HepG2 (cell line): ENCODE measurements at regions not wholly inside any gene's neighbourhood (a gene's known extent, or its start where the extent isn't known, plus 50 kb on each side); places are given as distances from the start of the nearest gene placed in this dataset.
A peak's percentile ranks its signal among the peaks of the same experiment; 100 is the strongest.

Source experiments
- ATAC-seq: fragments of 200-7000 bp; cut with Tn5 transposase; 3 replicates; pipeline ENCODE4 v1.9.1; 2020; ENCODE audit warnings: mild to moderate bottlenecking, moderate library complexity
- BruUV-seq: library from RNA; stranded (reverse); fragments of 400-500 nt; replicated peaks from 2 replicates; lab custom pipeline; 2021; lab: Mats Ljungman, UMichigan
- CTCF ChIA-PET: fragments of 300-600 bp; formaldehyde crosslinking; extraction: SDS; loops from one replicate; lab custom pipeline; 2021; ENCODE audit warnings: low total read pairs, inconsistent platforms, low intra/inter-chr PET ratio; lab: Yijun Ruan, JAX
- POLR2A ChIA-PET: fragments of 350-600 bp; sonication (Branson Sonifier 250); formaldehyde crosslinking; loops from one replicate; lab custom pipeline; 2020; ENCODE audit warnings: antibody characterized with exemption, inconsistent platforms; lab: Yijun Ruan, JAX
- DNase-seq: peaks from one replicate; pipeline ENCODE4 v3.0.0-alpha.2; 2015; ENCODE audit warnings: low spot score
- FAIRE-seq: peaks from 3 replicates; lab custom pipeline; 2011; peaks lifted over from hg19 to GRCh38; lab: Jason Lieb, UNC
- H2AFZ ChIP-seq: one replicate; pipeline ENCODE4 v1.6.1; 2011; ENCODE audit warnings: low read length, inconsistent platforms
- H3K27ac ChIP-seq: fragments of 300-600 bp; 3 replicates; pipeline ENCODE4 v1.8.0; 2011; ENCODE audit warnings: mixed run types, mild to moderate bottlenecking, mixed read lengths, low read length, inconsistent platforms; ENCODE audit not compliant: insufficient read depth; ENCODE audit errors: extremely low read length
- H3K27me3 ChIP-seq, 2 experiments: fragments of 200-600 bp in 1 of 2; 2 replicates in 1 of 2; 3 replicates in 1 of 2; pipeline versions ENCODE4 v1.6.0 to v1.8.0; 2011; ENCODE audit warnings: low read length in 2 of 2, mild to moderate bottlenecking in 2 of 2, moderate library complexity in 2 of 2, inconsistent platforms in 1 of 2; ENCODE audit not compliant: insufficient read depth in 2 of 2, control insufficient read depth in 1 of 2
- H3K36me3 ChIP-seq, 2 experiments: fragments of 200-600 bp in 1 of 2; replicated peaks in 1 of 2; 2 replicates in 1 of 2; 3 replicates in 1 of 2; pipeline versions ENCODE4 v1.5.1 to v1.8.0; 2011; ENCODE audit warnings: low read length in 2 of 2, inconsistent platforms in 1 of 2; ENCODE audit not compliant: insufficient read depth in 2 of 2, control insufficient read depth in 1 of 2
- H3K4me1 ChIP-seq: 2 replicates; pipeline ENCODE4 v1.5.1; 2012; ENCODE audit warnings: low read length, inconsistent platforms; ENCODE audit not compliant: insufficient read depth
- H3K4me2 ChIP-seq: 2 replicates; pipeline ENCODE4 v1.6.0; 2011; ENCODE audit warnings: low read depth, low read length, inconsistent platforms
- H3K4me3 ChIP-seq, 3 experiments: fragments of 200-600 bp in 1 of 3; sonication (generic), shearing (Covaris generic) in 1 of 3; replicated peaks in 1 of 3; 2 replicates each; pipeline ENCODE4 v1.5.1; 2011 to 2016; ENCODE audit warnings: low read length in 3 of 3, inconsistent platforms in 2 of 3, low read depth in 2 of 3, mild to moderate bottlenecking in 2 of 3, control low read depth in 1 of 3, mixed read lengths in 1 of 3; ENCODE audit not compliant: insufficient read depth in 1 of 3
- H3K79me2 ChIP-seq: one replicate; pipeline ENCODE4 v1.6.1; 2011; ENCODE audit warnings: low read length, inconsistent platforms; ENCODE audit not compliant: insufficient read depth
- H3K9ac ChIP-seq: 2 replicates; pipeline ENCODE4 v1.6.0; 2011; ENCODE audit warnings: mild to moderate bottlenecking, low read depth, low read length, inconsistent platforms; ENCODE audit not compliant: insufficient read depth
- H3K9me3 ChIP-seq: 2 replicates; pipeline ENCODE4 v1.5.1; 2012; ENCODE audit warnings: mild to moderate bottlenecking, low read length
- H4K20me1 ChIP-seq: 2 replicates; pipeline ENCODE4 v1.6.0; 2011; ENCODE audit warnings: inconsistent platforms, mild to moderate bottlenecking, low read length, moderate library complexity; ENCODE audit not compliant: insufficient read depth
- AFF4 ChIP-seq: sonication (generic); formaldehyde crosslinking; IDR thresholded peaks from 2 replicates; pipeline ENCODE4 v1.4.0; 2020; ENCODE audit warnings: missing genetic modification reagents
- CCAR2 ChIP-seq: fragments of 200-400 bp; formaldehyde crosslinking; optimal IDR thresholded peaks from 2 replicates; pipeline ENCODE3; 2018; ENCODE audit warnings: low read depth, mild to moderate bottlenecking, low read length, moderate library complexity
- HNRNPH1 ChIP-seq: fragments of 200-400 bp; formaldehyde crosslinking; optimal IDR thresholded peaks from 2 replicates; pipeline ENCODE3; 2017; ENCODE audit warnings: mild to moderate bottlenecking, low read depth, low read length
- NAIF1 ChIP-seq: sonication (generic); formaldehyde crosslinking; IDR thresholded peaks from 2 replicates; pipeline ENCODE4 v1.5.0; 2020; ENCODE audit warnings: mild to moderate bottlenecking, missing genetic modification reagents, borderline replicate concordance
- NR1H2 ChIP-seq: sonication (generic); formaldehyde crosslinking; IDR thresholded peaks from 2 replicates; pipeline ENCODE4 v1.8.1; 2022; ENCODE audit warnings: low read depth, missing genetic modification reagents, borderline replicate concordance
- PREB ChIP-seq: sonication (generic); formaldehyde crosslinking; IDR thresholded peaks from 2 replicates; pipeline ENCODE4 v1.4.0; 2020; ENCODE audit warnings: missing genetic modification reagents
- SMC3 ChIP-seq: IDR thresholded peaks from 2 replicates; pipeline ENCODE4 v1.6.1; 2011; ENCODE audit warnings: low read length, improper control_type of control experiment
- SMYD3 ChIP-seq: sonication (generic); formaldehyde crosslinking; IDR thresholded peaks from 2 replicates; pipeline ENCODE4 v1.8.1; 2023; ENCODE audit warnings: mild to moderate bottlenecking, missing genetic modification reagents
- SRSF4 ChIP-seq: fragments of 200-400 bp; formaldehyde crosslinking; IDR thresholded peaks from one replicate; pipeline ENCODE4 v1.6.1; 2018; ENCODE audit warnings: mild to moderate bottlenecking, low read depth, low read length, moderate library complexity; ENCODE audit not compliant: poor library complexity, severe bottlenecking
- TGIF2 ChIP-seq: IDR thresholded peaks from 2 replicates; pipeline ENCODE4 v1.6.1; 2016; ENCODE audit warnings: control low read depth, missing compliant biosample characterization
- THAP8 ChIP-seq: sonication (generic); formaldehyde crosslinking; IDR thresholded peaks from 2 replicates; pipeline ENCODE4 v1.5.1; 2020; ENCODE audit warnings: missing genetic modification reagents, mild to moderate bottlenecking, borderline replicate concordance
- ZNF101 ChIP-seq: sonication (generic); formaldehyde crosslinking; IDR thresholded peaks from 2 replicates; pipeline ENCODE4 v1.4.0; 2020; ENCODE audit warnings: mild to moderate bottlenecking, low read depth, missing genetic modification reagents, borderline replicate concordance
- ZNF33A ChIP-seq: sonication (generic); formaldehyde crosslinking; IDR thresholded peaks from 2 replicates; pipeline ENCODE4 v1.5.1; 2020; ENCODE audit warnings: missing genetic modification reagents, mild to moderate bottlenecking, moderate library complexity, borderline replicate concordance
- ZNF547 ChIP-seq: sonication (generic); formaldehyde crosslinking; IDR thresholded peaks from 2 replicates; pipeline ENCODE4 v1.5.1; 2020; ENCODE audit warnings: mild to moderate bottlenecking, missing genetic modification reagents
- ZNF660 ChIP-seq: sonication (generic); formaldehyde crosslinking; IDR thresholded peaks from 2 replicates; pipeline ENCODE4 v1.5.1; 2020; ENCODE audit warnings: mild to moderate bottlenecking, low read depth, missing genetic modification reagents, borderline replicate concordance
- ZNF776 ChIP-seq: sonication (generic); formaldehyde crosslinking; IDR thresholded peaks from 2 replicates; pipeline ENCODE4 v1.4.0; 2020; ENCODE audit warnings: mild to moderate bottlenecking, missing genetic modification reagents
- ZZZ3 ChIP-seq: sonication (generic); formaldehyde crosslinking; IDR thresholded peaks from 2 replicates; pipeline ENCODE4 v1.4.0; 2020; ENCODE audit warnings: missing genetic modification reagents, mild to moderate bottlenecking, borderline replicate concordance
- WGBS: methylation state at CpG from one replicate; pipeline ENCODE4 v1.1.6; 2017; ENCODE audit warnings: low lambda C conversion rate; 5-methylcytosine and 5-hydroxymethylcytosine counted together
- in situ Hi-C: cut with HindIII; loops from 2 replicates; pipeline ENCODE4 v1.10.0; 2017; ENCODE audit warnings: low pct_unique_long_range_greater_than_20kb; ENCODE audit not compliant: extremely low pct_ligation_motif_present
- intact Hi-C: fragments of 100-400 bp; cut with micrococcal nuclease; formaldehyde crosslinking; loops from one replicate; pipeline ENCODE4 v1.10.0; 2022; ENCODE audit not compliant: unreplicated experiment

- TF ChIP-seq SMYD3 (CRISPR knock-in tag) (no peak), SRSF4 (no peak)
- TF ChIP-seq, all 625 proteins: peak for 0
Measured at GRCh38 chr3:182703233-182703632, 90.1 kb upstream of the ATP11B start (continued).

GRCh38 chr3:182704926-182705325, 88.4 kb upstream of the ATP11B start:
- 0 out of 2 replicates have a peak, but pooled peaks cover 11% of the 10 kb centered on the region for H3K4me1 ChIP-seq
- ChIA-PET CTCF (no interaction called here), POLR2A (no interaction called here)
- WGBS = 34% methylated on average over 4 of the region's 4 CpGs
- DNase-seq = no peak
- H2AFZ ChIP-seq = no peak overlapping the region
- TF ChIP-seq ZNF776 (CRISPR knock-in tag) = no peak
- TF ChIP-seq SMC3 = no peak
- TF ChIP-seq ZNF660 (CRISPR knock-in tag) = no peak
- no peak for TF ChIP-seq PREB (CRISPR knock-in tag)
- TF ChIP-seq TGIF2 (CRISPR knock-in tag) = no peak
- TF ChIP-seq NR1H2 (CRISPR knock-in tag) = no peak
- TF ChIP-seq NAIF1 (CRISPR knock-in tag) = no peak
- no peak for TF ChIP-seq ZNF101 (CRISPR knock-in tag)
- TF ChIP-seq CCAR2 = no peak
- TF ChIP-seq AFF4 = no peak
- TF ChIP-seq THAP8 = no peak
- no peak for TF ChIP-seq ZZZ3
- no peak for TF ChIP-seq HNRNPH1
- no peak for TF ChIP-seq ZNF547 (CRISPR knock-in tag)
- no peak for TF ChIP-seq ZNF33A (CRISPR knock-in tag)
- no peak overlapping the region for H3K9ac ChIP-seq
- no TSS peak for BruUV-seq
- H3K79me2 ChIP-seq = no peaks in the 10 kb centered on the region
- ATAC-seq = peak; percentile 92
- no peaks in the 10 kb centered on the region for H3K9me3 ChIP-seq
- no peaks in the 10 kb centered on the region for H3K36me3 ChIP-seq
- no peaks in the 10 kb centered on the region; a peak in 1 of 5 replicates for H3K27me3 ChIP-seq
- no peak overlapping the region for H3K4me2 ChIP-seq
- in situ Hi-C loops = no loop called here
- FAIRE-seq = no peak
- no peak overlapping the region for H3K4me3 ChIP-seq
- H4K20me1 ChIP-seq = no peaks in the 10 kb centered on the region
- H3K27ac ChIP-seq = no peak overlapping the region
- intact Hi-C loops = no loop called here
